Suprapubic skin (tissue), 4 donors: ENCODE measurements at regions not wholly inside any gene's neighbourhood (a gene's known extent, or its start where the extent isn't known, plus 50 kb on each side); places are given as distances from the start of the nearest gene placed in this dataset.

Experiments used
- DNase-seq, 2 donors: peaks; one replicate each; pipeline ENCODE4 v3.0.0-alpha.2; 2019; ENCODE audit warnings: low spot score in 2 of 2
- H3K27ac ChIP-seq: fragments of 200-600 bp; sonication (generic); one replicate; pipeline ENCODE4 v1.5.1; 2019
- H3K27me3 ChIP-seq: fragments of 200-600 bp; sonication (generic); one replicate; pipeline ENCODE4 v1.5.1; 2019
- H3K36me3 ChIP-seq: fragments of 200-600 bp; sonication (generic); one replicate; pipeline ENCODE4 v1.5.1; 2019
- H3K4me1 ChIP-seq: fragments of 200-600 bp; sonication (generic); one replicate; pipeline ENCODE4 v1.5.1; 2019
- H3K4me3 ChIP-seq: fragments of 200-600 bp; sonication (generic); one replicate; pipeline ENCODE4 v1.5.1; 2019; ENCODE audit warnings: mild to moderate bottlenecking
- H3K9me3 ChIP-seq: fragments of 200-600 bp; sonication (generic); one replicate; pipeline ENCODE4 v1.5.1; 2019
- EP300 ChIP-seq: sonication (generic); formaldehyde crosslinking; IDR thresholded peaks from one replicate; pipeline ENCODE4 v1.6.1; 2017; ENCODE audit warnings: antibody characterized with exemption
- POLR2A ChIP-seq, 2 donors: fragments of 450-650 bp; IDR thresholded peaks; one replicate each; pipeline ENCODE4 v1.6.1; 2017; ENCODE audit warnings: antibody characterized with exemption in 2 of 2, mild to moderate bottlenecking in 2 of 2, moderate library complexity in 2 of 2
- POLR2AphosphoS5 ChIP-seq, 3 donors: sonication (generic); formaldehyde crosslinking; IDR thresholded peaks; one replicate each; pipeline ENCODE4 v1.6.1; 2017; ENCODE audit warnings: antibody characterized with exemption in 3 of 3
- WGBS: methylation state at CpG from one replicate; pipeline ENCODE4 v1.1.5; 2018; 5-methylcytosine and 5-hydroxymethylcytosine counted together
- TF ChIP-seq, protein P1 (sequence below), 2 donors: fragments of 200-600 bp in 1 of 2; fragments of 450-650 bp in 1 of 2; sonication (generic) in 1 of 2; IDR thresholded peaks; one replicate each; pipeline ENCODE4 v1.5.1; 2016 to 2019; ENCODE audit warnings: antibody characterized with exemption in 2 of 2, mild to moderate bottlenecking in 1 of 2, moderate library complexity in 1 of 2

DNA sequence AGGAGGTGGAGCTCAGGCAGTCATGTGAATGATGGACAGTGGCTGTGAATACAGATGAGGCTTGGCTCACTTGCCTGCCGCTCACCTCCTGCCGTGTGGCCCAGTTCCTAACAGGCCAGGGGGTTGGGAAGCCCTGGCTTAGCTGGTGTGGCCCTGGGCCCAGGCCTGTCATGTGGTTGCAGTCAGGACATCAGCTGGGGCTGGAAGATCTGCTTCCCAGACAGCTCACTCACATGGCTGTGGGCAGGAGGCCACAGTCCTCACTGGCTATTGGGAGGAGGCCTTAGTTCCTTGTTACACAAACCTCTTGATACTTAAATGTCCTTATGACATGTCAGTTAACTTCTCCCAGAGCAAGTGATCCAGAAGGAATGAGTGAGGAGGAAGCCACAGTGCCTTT lies 138.8 kb upstream of the CSF3R start:
- no peak overlapping the region for H3K4me3 ChIP-seq
- H3K4me1 ChIP-seq = no peaks in the 10 kb centered on the region
- TF ChIP-seq POLR2A (IDR thresholded peaks at IDR 0.05) (no peak), POLR2AphosphoS5 (IDR thresholded peaks at IDR 0.05) (no peak), EP300 (no peak)
- TF ChIP-seq, protein P1, sequence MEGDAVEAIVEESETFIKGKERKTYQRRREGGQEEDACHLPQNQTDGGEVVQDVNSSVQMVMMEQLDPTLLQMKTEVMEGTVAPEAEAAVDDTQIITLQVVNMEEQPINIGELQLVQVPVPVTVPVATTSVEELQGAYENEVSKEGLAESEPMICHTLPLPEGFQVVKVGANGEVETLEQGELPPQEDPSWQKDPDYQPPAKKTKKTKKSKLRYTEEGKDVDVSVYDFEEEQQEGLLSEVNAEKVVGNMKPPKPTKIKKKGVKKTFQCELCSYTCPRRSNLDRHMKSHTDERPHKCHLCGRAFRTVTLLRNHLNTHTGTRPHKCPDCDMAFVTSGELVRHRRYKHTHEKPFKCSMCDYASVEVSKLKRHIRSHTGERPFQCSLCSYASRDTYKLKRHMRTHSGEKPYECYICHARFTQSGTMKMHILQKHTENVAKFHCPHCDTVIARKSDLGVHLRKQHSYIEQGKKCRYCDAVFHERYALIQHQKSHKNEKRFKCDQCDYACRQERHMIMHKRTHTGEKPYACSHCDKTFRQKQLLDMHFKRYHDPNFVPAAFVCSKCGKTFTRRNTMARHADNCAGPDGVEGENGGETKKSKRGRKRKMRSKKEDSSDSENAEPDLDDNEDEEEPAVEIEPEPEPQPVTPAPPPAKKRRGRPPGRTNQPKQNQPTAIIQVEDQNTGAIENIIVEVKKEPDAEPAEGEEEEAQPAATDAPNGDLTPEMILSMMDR (IDR thresholded peaks at IDR 0.05) = no peak
- peaks cover 34% of the 10 kb centered on the region for H3K27me3 ChIP-seq
- H3K27ac ChIP-seq = no peak overlapping the region
- H3K36me3 ChIP-seq = no peaks in the 10 kb centered on the region
- no peak for DNase-seq
- 94% methylated on average over 2 of the region's 2 CpGs for WGBS
- no peaks in the 10 kb centered on the region for H3K9me3 ChIP-seq

DNA sequence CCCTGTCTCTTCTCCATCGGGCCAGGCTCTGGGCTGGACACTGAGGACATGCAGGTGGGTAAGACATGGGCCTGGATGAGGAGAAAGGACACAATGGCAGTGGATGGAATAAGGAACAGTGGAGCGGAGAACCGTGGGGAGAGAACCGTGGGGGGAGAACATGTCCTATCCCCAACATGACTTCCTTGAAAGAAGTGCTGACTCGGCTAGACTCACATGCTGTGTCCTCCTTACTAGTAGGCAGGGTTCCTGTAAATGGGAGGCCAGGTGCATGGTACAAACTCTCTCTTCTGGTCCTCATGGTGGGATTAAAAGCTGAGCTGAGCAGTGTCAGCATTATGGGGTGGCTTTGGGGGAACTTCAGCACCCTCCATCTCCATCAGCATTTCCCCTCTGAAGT lies 137.4 kb upstream of the CSF3R start:
- WGBS = 91% methylated on average over 5 of the region's 5 CpGs
- H3K4me1 ChIP-seq = no peaks in the 10 kb centered on the region
- TF ChIP-seq, protein P1 (IDR thresholded peaks at IDR 0.05) = no peak
- DNase-seq = no peak
- H3K9me3 ChIP-seq = no peaks in the 10 kb centered on the region
- no peak overlapping the region for H3K27ac ChIP-seq
- peaks cover 20% of the 10 kb centered on the region for H3K27me3 ChIP-seq
- H3K4me3 ChIP-seq = no peak overlapping the region
- no peaks in the 10 kb centered on the region for H3K36me3 ChIP-seq

DNA sequence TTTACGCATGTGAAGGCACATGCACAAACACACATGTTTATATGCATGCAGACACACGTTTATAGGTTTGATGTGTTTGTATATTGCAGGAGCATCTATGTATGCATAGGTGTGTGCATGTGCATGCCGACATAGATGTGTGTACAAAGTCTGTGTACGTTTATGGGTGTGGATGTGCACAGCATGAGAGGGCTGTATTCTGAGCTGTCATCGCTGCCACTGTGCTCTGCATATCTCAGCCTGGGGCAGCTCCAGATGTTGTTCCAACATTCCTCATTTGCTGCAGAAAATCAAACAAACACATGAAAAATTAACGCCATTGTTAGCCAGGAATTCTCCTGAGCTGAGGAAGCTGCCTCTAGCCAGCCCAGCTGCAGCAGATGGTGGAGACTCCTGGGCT lies 132.3 kb upstream of the CSF3R start:
- DNase-seq = no peak
- H3K4me3 ChIP-seq = no peak overlapping the region
- TF ChIP-seq EP300 = no peak
- TF ChIP-seq, protein P1 (IDR thresholded peaks at IDR 0.05) = no peak
- TF ChIP-seq POLR2A (IDR thresholded peaks at IDR 0.05) = no peak
- TF ChIP-seq POLR2AphosphoS5 (IDR thresholded peaks at IDR 0.05) = no peak
- H3K27ac ChIP-seq = no peak overlapping the region
- no peaks in the 10 kb centered on the region for H3K9me3 ChIP-seq
- peaks cover 35% of the 10 kb centered on the region for H3K27me3 ChIP-seq
- H3K4me1 ChIP-seq = no peaks in the 10 kb centered on the region
- 60% methylated on average over 6 of the region's 6 CpGs for WGBS
- H3K36me3 ChIP-seq = no peaks in the 10 kb centered on the region

DNA sequence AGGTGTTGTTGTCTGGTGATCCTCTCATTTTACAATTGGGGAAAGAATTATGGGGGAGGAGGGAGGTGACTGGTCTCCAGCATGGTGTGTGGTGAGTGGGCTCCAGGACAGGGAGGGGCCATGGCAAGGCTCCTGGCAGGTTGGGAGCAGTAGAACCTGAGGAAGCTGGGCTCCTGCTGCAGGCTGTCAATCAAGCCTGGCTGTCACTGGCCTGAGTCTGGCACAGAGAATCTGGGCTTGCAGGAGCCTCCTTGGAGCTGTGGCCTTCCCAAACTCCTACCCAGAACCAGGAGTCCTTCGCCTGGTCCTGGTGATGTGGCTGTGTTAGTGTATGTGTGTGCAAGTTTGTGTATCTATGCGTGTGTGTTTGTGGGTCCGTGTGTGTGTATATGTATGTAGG lies 131.9 kb upstream of the CSF3R start:
- peaks cover 40% of the 10 kb centered on the region for H3K27me3 ChIP-seq
- DNase-seq = no peak
- TF ChIP-seq, protein P1 (IDR thresholded peaks at IDR 0.05) = no peak
- TF ChIP-seq EP300 (no peak), POLR2A (IDR thresholded peaks at IDR 0.05) (no peak), POLR2AphosphoS5 (IDR thresholded peaks at IDR 0.05) (no peak)
- no peak overlapping the region for H3K4me3 ChIP-seq
- no peak overlapping the region for H3K27ac ChIP-seq
- WGBS = 91% methylated on average over 3 of the region's 3 CpGs
- H3K9me3 ChIP-seq = no peaks in the 10 kb centered on the region
- no peaks in the 10 kb centered on the region for H3K4me1 ChIP-seq
- H3K36me3 ChIP-seq = no peaks in the 10 kb centered on the region

DNA sequence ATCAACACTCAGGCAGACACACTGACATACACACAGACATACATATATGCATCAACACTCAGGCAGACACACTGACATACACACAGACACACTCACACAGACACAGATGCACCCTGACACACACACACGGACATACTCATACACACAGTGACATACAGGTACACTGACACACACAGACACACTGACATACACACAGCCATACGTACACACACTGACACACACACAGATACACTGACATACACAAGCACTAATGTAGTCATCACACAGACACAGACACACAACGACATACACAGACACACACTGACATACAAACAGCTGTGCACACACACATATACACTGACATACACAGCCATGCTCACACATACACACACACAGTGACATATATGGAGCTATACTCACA lies 131.0 kb upstream of the CSF3R start:
- Histone ChIP-seq H3K27ac (no peak overlapping the region), H3K36me3 (no peaks in the 10 kb centered on the region), H3K4me1 (no peaks in the 10 kb centered on the region), H3K27me3 (peaks cover 44% of the 10 kb centered on the region), H3K9me3 (no peaks in the 10 kb centered on the region), H3K4me3 (no peak overlapping the region)
- TF ChIP-seq, protein P1 (IDR thresholded peaks at IDR 0.05) = no peak
- TF ChIP-seq EP300 (no peak), POLR2A (IDR thresholded peaks at IDR 0.05) (no peak), POLR2AphosphoS5 (IDR thresholded peaks at IDR 0.05) (no peak)
- no peak for DNase-seq
- no CpG with 5 or more reads among the region's 3 CpGs for WGBS
